HEK293T (cell line): ENCODE measurements at regions not wholly inside any gene's neighbourhood (a gene's known extent, or its start where the extent isn't known, plus 50 kb on each side); places are given as distances from the start of the nearest gene placed in this dataset.
A peak's percentile ranks its signal among the peaks of the same experiment; 100 is the strongest.

Source experiments
- CTCF ChIA-PET: fragments of 350-600 bp; formaldehyde crosslinking; extraction: SDS; loops from one replicate; lab custom pipeline; 2021; ENCODE audit warnings: antibody characterized with exemption, inconsistent platforms; lab: Yijun Ruan, JAX
- POLR2A ChIA-PET: fragments of 350-600 bp; formaldehyde crosslinking; extraction: SDS; loops from one replicate; lab custom pipeline; 2020; ENCODE audit warnings: antibody characterized with exemption, inconsistent platforms; lab: Yijun Ruan, JAX
- DNase-seq: peaks from one replicate; pipeline ENCODE4 v3.0.0; 2012; ENCODE audit warnings: mixed read lengths; ENCODE audit errors: extremely low spot score
- ARNT ChIP-seq: fragments of 450-650 bp; IDR thresholded peaks from 2 replicates; pipeline ENCODE4 v1.6.1; 2017; ENCODE audit warnings: mild to moderate bottlenecking
- BHLHE40 ChIP-seq: fragments of 450-650 bp; IDR thresholded peaks from 2 replicates; pipeline ENCODE4 v1.6.1; 2016; ENCODE audit warnings: mild to moderate bottlenecking, moderate library complexity, borderline replicate concordance
- CTBP1 ChIP-seq: fragments of 450-650 bp; IDR thresholded peaks from 2 replicates; pipeline ENCODE4 v1.6.1; 2016; ENCODE audit warnings: borderline replicate concordance
- ELF4 ChIP-seq: fragments of 450-650 bp; IDR thresholded peaks from 2 replicates; pipeline ENCODE4 v1.6.1; 2017; ENCODE audit warnings: antibody characterized with exemption
- FOXA1 ChIP-seq: fragments of 450-650 bp; IDR thresholded peaks from 2 replicates; pipeline ENCODE4 v1.6.1; 2016; ENCODE audit warnings: mild to moderate bottlenecking
- FOXK2 ChIP-seq: fragments of 450-650 bp; IDR thresholded peaks from 2 replicates; pipeline ENCODE4 v1.6.1; 2016; ENCODE audit warnings: mild to moderate bottlenecking
- FOXM1 ChIP-seq: fragments of 450-650 bp; IDR thresholded peaks from 2 replicates; pipeline ENCODE4 v1.6.1; 2017; ENCODE audit warnings: mild to moderate bottlenecking, borderline replicate concordance
- HDGF ChIP-seq: fragments of 450-650 bp; IDR thresholded peaks from 2 replicates; pipeline ENCODE4 v1.6.1; 2017; ENCODE audit warnings: antibody characterized with exemption, borderline replicate concordance
- L3MBTL2 ChIP-seq: fragments of 450-650 bp; conservative IDR thresholded peaks from 2 replicates; pipeline ENCODE4 v1.6.1; 2016; ENCODE audit warnings: mild to moderate bottlenecking
- LEF1 ChIP-seq: fragments of 450-650 bp; IDR thresholded peaks from 2 replicates; pipeline ENCODE4 v1.6.1; 2017; ENCODE audit warnings: mild to moderate bottlenecking, borderline replicate concordance
- NFRKB ChIP-seq: fragments of 450-650 bp; IDR thresholded peaks from 2 replicates; pipeline ENCODE4 v1.6.1; 2016; ENCODE audit warnings: mild to moderate bottlenecking, moderate library complexity
- PKNOX1 ChIP-seq: fragments of 450-650 bp; IDR thresholded peaks from 2 replicates; pipeline ENCODE4 v1.6.1; 2016
- SP1 ChIP-seq: fragments of 450-650 bp; IDR thresholded peaks from 2 replicates; pipeline ENCODE4 v1.6.1; 2017
- SUZ12 ChIP-seq: fragments of 450-650 bp; IDR thresholded peaks from 2 replicates; pipeline ENCODE4 v1.6.1; 2016; ENCODE audit warnings: mild to moderate bottlenecking
- TARDBP ChIP-seq: fragments of 450-650 bp; IDR thresholded peaks from 2 replicates; pipeline ENCODE4 v1.6.1; 2016
- ZNF384 ChIP-seq: fragments of 450-650 bp; IDR thresholded peaks from 2 replicates; pipeline ENCODE4 v1.6.1; 2016

GRCh38 chr20:50348096-50348495, 157.5 kb downstream of the CEBPB start:
- ChIA-PET CTCF (no interaction called here), POLR2A (no interaction called here)
- no peak for TF ChIP-seq CTBP1
- TF ChIP-seq FOXK2 = no peak
- no peak for TF ChIP-seq TARDBP
- no peak for TF ChIP-seq SUZ12
- no peak for TF ChIP-seq FOXA1
- TF ChIP-seq FOXM1 = no peak
- no peak for TF ChIP-seq PKNOX1
- no peak for TF ChIP-seq HDGF
- TF ChIP-seq LEF1 = no peak
- no peak for TF ChIP-seq BHLHE40
- TF ChIP-seq NFRKB = no peak
- TF ChIP-seq ARNT = no peak
- TF ChIP-seq SP1 = no peak
- no peak for TF ChIP-seq L3MBTL2
- no peak for DNase-seq

GRCh38 chr20:50350510-50351249, 159.5 kb upstream of the PTPN1 start:
- CTCF ChIA-PET = no interaction called here
- TF ChIP-seq FOXA1 (no peak), ARNT (no peak), FOXK2 (no peak), TARDBP (no peak), FOXM1 (no peak), L3MBTL2 (no peak), HDGF (no peak), PKNOX1 (no peak), LEF1 (no peak), NFRKB (no peak), SUZ12 (no peak), ZNF384 (no peak), BHLHE40 (no peak)

GRCh38 chr20:50351541-50351940, 158.6 kb upstream of the PTPN1 start:
- CTCF ChIA-PET = no interaction called here
- no peak for DNase-seq

More at GRCh38 chr20:50350510-50351249, 159.5 kb upstream of the PTPN1 start:
- DNase-seq = no peak
- POLR2A ChIA-PET = no interaction called here

GRCh38 chr20:50353289-50353961, 156.8 kb upstream of the PTPN1 start:
- no peak for TF ChIP-seq FOXA1
- no peak for TF ChIP-seq ELF4
- no peak for TF ChIP-seq FOXK2
- TF ChIP-seq FOXM1 = no peak
- TF ChIP-seq BHLHE40 = no peak
- TF ChIP-seq ZNF384 = no peak
- TF ChIP-seq SUZ12 = no peak
- no peak for TF ChIP-seq ARNT
- no peak for TF ChIP-seq LEF1
- DNase-seq = no peak
- ChIA-PET POLR2A (no interaction called here), CTCF (no interaction called here)

More at GRCh38 chr20:50351541-50351940, 158.6 kb upstream of the PTPN1 start:
- TF ChIP-seq ARNT (no peak), ELF4 (no peak), FOXA1 (no peak), FOXK2 (no peak), SUZ12 (no peak), L3MBTL2 (no peak), CTBP1 (no peak), TARDBP (no peak), LEF1 (no peak), NFRKB (no peak)
- POLR2A ChIA-PET = no interaction called here

GRCh38 chr20:50354721-50355589, 155.2 kb upstream of the PTPN1 start:
- CTCF ChIA-PET = no interaction called here
- TF ChIP-seq HDGF (no peak), L3MBTL2 (0 out of 2 replicates have a peak, but pooled peaks have one; percentile 34)
- POLR2A ChIA-PET = interaction anchor here (1.1 kb wide), 2 partner anchors 14 to 164 kb away, joined by 3 read pairs; partner anchors contain the start of gene CEBPB
- DNase-seq = no peak
